Spleen (tissue), 7 donors: ENCODE measurements at regions not wholly inside any gene's neighbourhood (a gene's known extent, or its start where the extent isn't known, plus 50 kb on each side); places are given as distances from the start of the nearest gene placed in this dataset.

ENCODE experiments used
- CTCF ChIP-seq, 11 experiments: fragments of 200-600 bp in 7 of 11; fragments of 450-650 bp in 4 of 11; sonication (generic) in 4 of 11; IDR thresholded peaks in 8 of 11; conservative IDR thresholded peaks in 3 of 11; 1 replicate in 7 of 11; 2 replicates in 4 of 11; pipeline versions ENCODE4 v1.4.0 to v1.8.0; 2016 to 2021; ENCODE audit warnings: antibody characterized with exemption in 11 of 11, inconsistent platforms in 4 of 11, mild to moderate bottlenecking in 1 of 11
- POLR2A ChIP-seq, 3 donors: fragments of 450-650 bp; IDR thresholded peaks; one replicate each; pipeline ENCODE4 v1.5.1; 2017; ENCODE audit warnings: antibody characterized with exemption in 3 of 3, mild to moderate bottlenecking in 1 of 3
- POLR2AphosphoS5 ChIP-seq, 3 donors: sonication (generic); formaldehyde crosslinking; IDR thresholded peaks; one replicate each; pipeline ENCODE4 v1.5.1; 2017; ENCODE audit warnings: antibody characterized with exemption in 3 of 3
- donor health status: DM: no; HTN: no; CAD: no; lungs with moderate emphysema.
- donor health status: DM: no; HTN: no; CAD: no.
- donor health status: DM: no; HTN: no; CAD: no.

- TF ChIP-seq CTCF (IDR thresholded peaks at IDR 0.05 in 8 of 11, conservative IDR thresholded peaks at IDR 0.05 in 3 of 11) (no peak), POLR2A (IDR thresholded peaks at IDR 0.05) (no peak), POLR2AphosphoS5 (IDR thresholded peaks at IDR 0.05) (no peak)
Observed at GRCh38 chr2:122011493-122012270, 256.2 kb downstream of the TSN start.
